NB4 (cell line): ENCODE measurements at regions not wholly inside any gene's neighbourhood (a gene's known extent, or its start where the extent isn't known, plus 50 kb on each side); places are given as distances from the start of the nearest gene placed in this dataset.

Experiments used
- DNase-seq: peaks from one replicate; pipeline ENCODE4 v3.0.0; 2010; ENCODE audit warnings: low read depth
- H3K4me3 ChIP-seq: one replicate; pipeline ENCODE4 v1.5.1; 2011; ENCODE audit warnings: mild to moderate bottlenecking, low read depth, low read length, moderate library complexity
- CTCF ChIP-seq: IDR thresholded peaks from one replicate; pipeline ENCODE4 v1.5.1; 2012; ENCODE audit warnings: low read depth, low read length
- MAX ChIP-seq: IDR thresholded peaks from 2 replicates; pipeline ENCODE4 v1.6.1; 2011; ENCODE audit warnings: low read depth, low read length
- MYC ChIP-seq: IDR thresholded peaks from 2 replicates; pipeline ENCODE4 v1.6.1; 2011; ENCODE audit warnings: low read depth, low read length
- POLR2A ChIP-seq: IDR thresholded peaks from 2 replicates; pipeline ENCODE4 v1.6.1; 2011; ENCODE audit warnings: mild to moderate bottlenecking; ENCODE audit not compliant: insufficient read length; ENCODE audit errors: extremely low read depth

DNA sequence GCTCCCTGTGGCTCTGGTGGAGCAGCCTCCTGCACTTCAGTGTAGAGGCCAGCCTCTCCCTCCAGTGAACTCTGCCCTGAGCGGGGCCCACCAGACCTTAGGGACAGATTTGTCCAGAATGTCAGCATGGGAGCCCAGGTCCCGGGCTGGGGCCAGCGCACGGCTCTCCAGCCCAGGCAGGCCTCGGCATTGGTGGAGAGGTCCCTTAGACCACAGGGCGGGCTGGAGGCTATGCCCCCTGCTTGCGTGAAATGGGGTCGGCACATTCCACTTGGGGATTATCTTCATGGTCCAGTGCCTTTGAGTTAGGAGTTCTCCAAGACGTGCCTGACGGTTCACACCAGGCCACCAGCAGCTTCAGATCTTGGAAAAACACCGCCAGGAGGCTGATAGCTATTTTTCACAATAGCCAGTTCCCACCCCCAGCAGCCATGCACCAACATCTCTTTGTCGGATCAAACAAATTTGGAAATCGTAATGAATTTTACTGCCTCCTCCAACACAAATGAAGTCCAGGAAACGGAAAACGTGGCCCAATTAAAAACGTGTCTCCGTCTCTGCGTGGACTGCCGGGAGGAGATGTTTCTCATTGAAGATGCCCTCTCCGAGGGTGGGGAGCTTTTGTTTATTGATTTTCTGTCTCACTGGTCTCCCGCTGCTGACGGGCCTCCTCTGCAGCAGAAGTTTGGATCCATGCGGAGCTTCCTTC lies 110.0 kb upstream of the CIBAR2 start:
- no peak for DNase-seq
- TF ChIP-seq MAX (no peak), POLR2A (no peak), MYC (no peak), CTCF (no peak)
- H3K4me3 ChIP-seq = no peak overlapping the region

GRCh38 chr16:85225257-85225656 lies 113.0 kb upstream of the CIBAR2 start:
- peak; percentile 37 for DNase-seq
- H3K4me3 ChIP-seq = no peak overlapping the region
- no peak for TF ChIP-seq MAX

DNA sequence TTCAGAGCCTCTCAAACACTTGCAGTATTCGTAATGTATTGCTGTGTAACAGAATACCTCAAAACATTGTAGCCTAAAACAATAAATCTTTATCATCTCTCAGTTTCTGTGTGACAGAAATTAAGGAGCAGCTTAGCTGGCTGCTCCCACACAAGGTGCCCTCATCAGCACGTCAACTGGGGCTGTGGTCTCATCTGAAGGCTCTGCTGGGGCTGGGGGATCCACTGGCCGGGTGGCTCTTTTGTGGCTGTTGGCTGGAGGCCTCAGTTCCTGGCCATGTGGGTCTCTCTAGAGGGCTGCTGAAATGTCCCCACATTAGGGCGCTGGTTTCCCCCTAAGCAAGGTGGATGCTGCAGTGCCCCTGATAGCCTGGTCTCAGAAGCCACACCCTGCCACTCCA lies 113.4 kb upstream of the CIBAR2 start:
- TF ChIP-seq MYC = no peak
- no peak for TF ChIP-seq CTCF
- no peak for TF ChIP-seq POLR2A
- no peak for DNase-seq
- no peak overlapping the region for H3K4me3 ChIP-seq

- peak; percentile 90 for DNase-seq
- H3K4me3 ChIP-seq = no peak overlapping the region
- TF ChIP-seq MAX (no peak), MYC (no peak), CTCF (no peak), POLR2A (no peak)
Measured at GRCh38 chr16:85227084-85227945, 115.0 kb upstream of the CIBAR2 start.

- no peak overlapping the region for H3K4me3 ChIP-seq
- no peak for TF ChIP-seq MAX
- no peak for TF ChIP-seq CTCF
- TF ChIP-seq POLR2A = no peak
- no peak for TF ChIP-seq MYC
- peak; percentile 71 for DNase-seq
Measured at GRCh38 chr16:85227946-85228862, 115.9 kb upstream of the CIBAR2 start.

DNA sequence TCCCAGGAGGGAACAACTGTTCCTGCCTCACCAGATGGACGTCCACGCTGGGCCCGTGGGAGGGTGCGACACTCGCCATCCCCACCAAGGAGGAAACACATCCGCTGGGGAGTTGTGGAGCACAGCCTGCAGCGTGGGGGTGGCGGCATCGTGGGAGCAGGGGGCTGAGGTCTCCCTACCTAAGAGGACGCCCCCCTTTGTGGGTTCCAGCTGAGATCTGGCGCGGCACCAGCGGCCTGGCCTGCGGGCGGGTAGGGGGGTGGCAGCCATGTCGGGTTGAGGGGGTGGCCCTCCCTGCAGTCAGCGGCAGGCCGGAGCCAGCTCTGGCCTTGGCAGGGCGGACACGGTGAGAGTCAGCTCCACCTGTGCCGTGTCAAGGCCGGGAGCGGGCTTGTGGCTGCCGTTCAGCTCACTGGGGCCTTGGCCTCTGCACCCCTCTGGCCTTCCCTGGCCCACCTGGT lies 116.7 kb upstream of the CIBAR2 start:
- H3K4me3 ChIP-seq = no peak overlapping the region
- no peak for DNase-seq
- TF ChIP-seq POLR2A (no peak), CTCF (no peak), MYC (no peak), MAX (no peak)
